GM18858 (cell line): ENCODE measurements at regions not wholly inside any gene's neighbourhood (a gene's known extent, or its start where the extent isn't known, plus 50 kb on each side); places are given as distances from the start of the nearest gene placed in this dataset.
"Not testable (repeated sequence)": the region's sequence is repeated elsewhere in the genome, so short reads cannot be mapped to it uniquely, and the experiment has no call there.

Experiments used
- ATAC-seq: cut with Tn5 transposase; IDR thresholded peaks from one replicate; pipeline ENCODE4 v1.9.1; 2021; ENCODE audit not compliant: unreplicated experiment

- no peak for ATAC-seq
Measured at GRCh38 chr6:77326029-77326428, 137.3 kb downstream of the HTR1B start.

GRCh38 chr6:77324866-77325265, 138.4 kb downstream of the HTR1B start:
- no peak for ATAC-seq

- no peak for ATAC-seq
Measured at GRCh38 chr6:77322604-77323003, 140.7 kb downstream of the HTR1B start.

- ATAC-seq = no peak
Measured at GRCh38 chr6:77318256-77318655, 145.0 kb downstream of the HTR1B start.

GRCh38 chr6:77313595-77313994, 149.7 kb downstream of the HTR1B start:
- ATAC-seq = no peak

- ATAC-seq = no peak
Measured at GRCh38 chr6:77299931-77300330, 163.4 kb downstream of the HTR1B start.

- ATAC-seq = no peak
Measured at GRCh38 chr6:77298283-77298682, 165.0 kb downstream of the HTR1B start.

GRCh38 chr6:77292564-77293546, 170.4 kb downstream of the HTR1B start:
- no peak for ATAC-seq

- no peak for ATAC-seq
Measured at GRCh38 chr6:77290798-77291197, 172.5 kb downstream of the HTR1B start.

GRCh38 chr6:77286541-77286940, 176.8 kb downstream of the HTR1B start:
- no peak for ATAC-seq

GRCh38 chr6:77273929-77274328, 189.4 kb downstream of the HTR1B start:
- ATAC-seq = no peak

GRCh38 chr6:77264970-77265369, 198.3 kb downstream of the HTR1B start:
- ATAC-seq = no peak

- no peak for ATAC-seq
Measured at GRCh38 chr6:77263003-77263402, 200.3 kb downstream of the HTR1B start.

- not testable (repeated sequence) for ATAC-seq
Measured at GRCh38 chr6:77251801-77252200, 211.5 kb downstream of the HTR1B start.

- no peak for ATAC-seq
Measured at GRCh38 chr6:77249560-77249959, 213.7 kb downstream of the HTR1B start.

- no peak for ATAC-seq
Measured at GRCh38 chr6:77245026-77245425, 218.3 kb downstream of the HTR1B start.

- ATAC-seq = no peak
Measured at GRCh38 chr6:77231438-77232305, 231.6 kb downstream of the HTR1B start.

- no peak for ATAC-seq
Measured at GRCh38 chr6:77228279-77228678, 235.0 kb downstream of the HTR1B start.

GRCh38 chr6:77217896-77218295, 245.4 kb downstream of the HTR1B start:
- no peak for ATAC-seq

- no peak for ATAC-seq
Measured at GRCh38 chr6:77205936-77206335, 257.4 kb downstream of the HTR1B start.

GRCh38 chr6:77204555-77204954, 258.7 kb downstream of the HTR1B start:
- no peak for ATAC-seq

- no peak for ATAC-seq
Measured at GRCh38 chr6:77183447-77183846, 279.8 kb downstream of the HTR1B start.
